Heart right ventricle (tissue), 16 donors: ENCODE measurements at regions not wholly inside any gene's neighbourhood (a gene's known extent, or its start where the extent isn't known, plus 50 kb on each side); places are given as distances from the start of the nearest gene placed in this dataset.

ENCODE experiments used
- ATAC-seq, 8 donors: fragments of 200-7000 bp; cut with Tn5 transposase; one replicate each; pipeline ENCODE4 v1.9.1; 2020; ENCODE audit warnings: mild to moderate bottlenecking in 8 of 8, moderate library complexity in 8 of 8, moderate number of reproducible peaks in 1 of 8
- DNase-seq, 2 donors: peaks; one replicate each; pipeline ENCODE4 v3.0.0-alpha.2; 2020
- H3K27ac ChIP-seq, 10 donors: fragments of 200-600 bp; sonication (generic) in 2 of 10; one replicate each; pipeline versions ENCODE4 v1.5.0 to v1.8.0; 2020 to 2022; ENCODE audit warnings: mild to moderate bottlenecking in 3 of 10
- H3K27me3 ChIP-seq, 7 donors: fragments of 200-600 bp; one replicate each; pipeline ENCODE4 v1.8.0; 2021 to 2022; ENCODE audit warnings: mild to moderate bottlenecking in 2 of 7
- H3K36me3 ChIP-seq, 9 donors: fragments of 200-600 bp; sonication (generic) in 1 of 9; one replicate each; pipeline versions ENCODE4 v1.5.0 to v1.8.0; 2020 to 2022; ENCODE audit warnings: mild to moderate bottlenecking in 2 of 9
- H3K4me1 ChIP-seq, 9 donors: fragments of 200-600 bp; sonication (generic) in 1 of 9; one replicate each; pipeline versions ENCODE4 v1.5.0 to v1.8.0; 2020 to 2022; ENCODE audit warnings: mild to moderate bottlenecking in 4 of 9
- H3K4me3 ChIP-seq, 10 donors: fragments of 200-600 bp; sonication (generic) in 2 of 10; one replicate each; pipeline versions ENCODE4 v1.5.0 to v1.8.0; 2020 to 2022; ENCODE audit warnings: mild to moderate bottlenecking in 7 of 10, moderate library complexity in 2 of 10
- H3K9me3 ChIP-seq, 11 donors: fragments of 200-600 bp in 10 of 11; sonication (generic) in 2 of 11; one replicate each; pipeline versions ENCODE4 v1.5.0 to v1.8.0; 2013 to 2022; ENCODE audit warnings: mild to moderate bottlenecking in 2 of 11, control low read depth in 1 of 11, moderate library complexity in 1 of 11
- CTCF ChIP-seq, 9 donors: fragments of 200-600 bp; sonication (generic) in 2 of 9; IDR thresholded peaks; one replicate each; pipeline versions ENCODE4 v1.5.0 to v1.8.0; 2021 to 2022; ENCODE audit warnings: antibody characterized with exemption in 9 of 9, mild to moderate bottlenecking in 5 of 9, moderate library complexity in 1 of 9
- WGBS, 2 donors: extraction: QIAGEN DNeasy Blood & Tissue Kit; methylation state at CpG; one replicate each; pipeline ENCODE4 v1.1.7; 2013; ENCODE audit warnings: inconsistent platforms in 1 of 2; 5-methylcytosine and 5-hydroxymethylcytosine counted together
- intact Hi-C, 10 donors: fragments of 100-400 bp; cut with DNase I; formaldehyde crosslinking; loops; one replicate each; pipeline versions ENCODE4 v1.11.1 to v1.14.2; 2022
- donor health status: Arrhythmogenic right ventricular cardiomyopathy.
- donor health status: ischemic (EF 13 %, LVEDD 7.1; RV severe dilation, severe dysfunction).
- donor health status: healthy with polysubstance abuse.
- donor health status: DM: no; HTN: yes; CAD: no.
- donor health status: DM: no; HTN: no; CAD: no.
- donor health status: ischemic (EF 25% LVEDD 6.9; RV normal size, moderate dysfunction).
- donor health status: ischemic (EF 25% LVEDD 5.7; RV mildly dilated, moderate dysfunction).
- donor health status: healthy.
- donor health status: DM: yes; HTN: yes; CAD: no.
- donor health status: Ischemic cardiomyopathy.
- donor health status: ischemic (EF 35%, LVEDD 5.7; RV mildly dilated, moderate dysfunction).
- donor health status: nonischemic (EF 11% LVEDD 7.7; RV severe dilation, severe dysfunction).
- donor health status: DM: yes; HTN: yes; CAD: no.
- donor health status: PGD.
- donor health status: ischemic (EF 29% LVEDD 5.4; RV normal size, mild dysfunction).
- donor health status: nonischemic (EF 23%, LVEDD 6.1; RV moderate dilation, normal function).

- intact Hi-C loops, result no loop called here
- Histone ChIP-seq H3K27ac (no peak overlapping the region), H3K9me3 (peaks cover 0 to 5% (median 0%) of the 10 kb centered on the region in 11 donors), H3K4me3 (no peak overlapping the region), H3K4me1 (no peaks in the 10 kb centered on the region), H3K36me3 (no peaks in the 10 kb centered on the region), H3K27me3 (no peaks in the 10 kb centered on the region)
- ATAC-seq, result no peak
- no peak for DNase-seq
- TF ChIP-seq CTCF (IDR thresholded peaks at IDR 0.05), result no peak
- WGBS, 2 donors, result 87 to 88% methylated on average over 9 of the region's 9 CpGs
Measured at GRCh38 chr12:127944211-127944899, 322.6 kb upstream of the TMEM132C start.

- no peaks in the 10 kb centered on the region for H3K4me1 ChIP-seq
- TF ChIP-seq CTCF (IDR thresholded peaks at IDR 0.05), result no peak
- no peak overlapping the region for H3K4me3 ChIP-seq
- 89 to 92% methylated on average over 5 of the region's 5 CpGs for WGBS, 2 donors
- peaks cover 0 to 8% (median 0%) of the 10 kb centered on the region in 11 donors for H3K9me3 ChIP-seq
- no peak for DNase-seq
- no peak for ATAC-seq
- intact Hi-C loops, result no loop called here
- H3K27me3 ChIP-seq, result no peaks in the 10 kb centered on the region
- H3K27ac ChIP-seq, result no peak overlapping the region
- H3K36me3 ChIP-seq, result no peaks in the 10 kb centered on the region
Measured at GRCh38 chr12:127957001-127957660, 309.8 kb upstream of the TMEM132C start.

- H3K27me3 ChIP-seq, result no peaks in the 10 kb centered on the region
- no peak for ATAC-seq
- no peaks in the 10 kb centered on the region for H3K4me1 ChIP-seq
- H3K27ac ChIP-seq, result no peak overlapping the region
- peaks cover 0 to 4% (median 0%) of the 10 kb centered on the region in 11 donors for H3K9me3 ChIP-seq
- no peak for TF ChIP-seq CTCF (IDR thresholded peaks at IDR 0.05)
- no peak overlapping the region for H3K4me3 ChIP-seq
- H3K36me3 ChIP-seq, result no peaks in the 10 kb centered on the region
- WGBS, 2 donors, result 69 to 71% methylated on average over 5 of the region's 5 CpGs
- DNase-seq, result no peak
- intact Hi-C loops, result no loop called here
Measured at GRCh38 chr12:127962303-127962702, 304.7 kb upstream of the TMEM132C start.

GRCh38 chr12:127963933-127964332 lies 303.0 kb upstream of the TMEM132C start:
- no peak for DNase-seq
- Histone ChIP-seq H3K36me3 (no peaks in the 10 kb centered on the region), H3K4me1 (no peaks in the 10 kb centered on the region), H3K4me3 (no peak overlapping the region), H3K9me3 (peaks cover 0 to 15% (median 0%) of the 10 kb centered on the region in 11 donors), H3K27me3 (no peaks in the 10 kb centered on the region), H3K27ac (no peak overlapping the region)
- intact Hi-C loops, result no loop called here
- 60 to 62% methylated on average over 2 of the region's 2 CpGs for WGBS, 2 donors
- TF ChIP-seq CTCF (IDR thresholded peaks at IDR 0.05), result no peak
- ATAC-seq, result no peak
